BJ (cell line): ENCODE measurements at regions not wholly inside any gene's neighbourhood (a gene's known extent, or its start where the extent isn't known, plus 50 kb on each side); places are given as distances from the start of the nearest gene placed in this dataset.

Experiments
- CTCF ChIA-PET: fragments of 350-600 bp; formaldehyde crosslinking; extraction: SDS; loops from one replicate; lab custom pipeline; 2021; ENCODE audit warnings: antibody characterized with exemption, inconsistent platforms; lab: Yijun Ruan, JAX
- POLR2A ChIA-PET: fragments of 300-600 bp; sonication (Branson Sonifier 250); formaldehyde crosslinking; extraction: SDS; loops from one replicate; lab custom pipeline; 2021; ENCODE audit warnings: antibody characterized with exemption; lab: Charles Lee
- DNase-seq: peaks from one replicate; pipeline ENCODE4 v3.0.0-alpha.2; 2011; ENCODE audit warnings: low read depth
- H3K27me3 ChIP-seq: 2 replicates; pipeline ENCODE4 v1.6.0; 2011; ENCODE audit warnings: low read length; ENCODE audit not compliant: control insufficient read depth, insufficient read depth
- H3K36me3 ChIP-seq: 2 replicates; pipeline ENCODE4 v1.5.1; 2011; ENCODE audit warnings: low read length; ENCODE audit not compliant: control insufficient read depth, insufficient read depth
- H3K4me3 ChIP-seq: 2 replicates; pipeline ENCODE4 v1.5.1; 2011; ENCODE audit warnings: low read depth, mild to moderate bottlenecking, control low read depth, low read length
- CTCF ChIP-seq: IDR thresholded peaks from 2 replicates; pipeline ENCODE4 v1.5.1; 2011; ENCODE audit warnings: low read depth, mild to moderate bottlenecking, control low read depth, inconsistent platforms, low read length, moderate library complexity; ENCODE audit not compliant: insufficient read depth

GRCh38 chrX:33465137-33465536 lies 253.8 kb upstream of the DMD start:
- ChIA-PET POLR2A (no interaction called here), CTCF (no interaction called here)
- no peak for TF ChIP-seq CTCF
- no peaks in the 10 kb centered on the region for H3K27me3 ChIP-seq
- H3K4me3 ChIP-seq = no peak overlapping the region
- DNase-seq = no peak
- H3K36me3 ChIP-seq = no peaks in the 10 kb centered on the region

GRCh38 chrX:33457102-33457501 lies 245.8 kb upstream of the DMD start:
- ChIA-PET POLR2A (no interaction called here), CTCF (no interaction called here)
- Histone ChIP-seq H3K4me3 (no peak overlapping the region), H3K36me3 (no peaks in the 10 kb centered on the region), H3K27me3 (no peaks in the 10 kb centered on the region)
- no peak for TF ChIP-seq CTCF
- no peak for DNase-seq

- no peak for TF ChIP-seq CTCF
- ChIA-PET CTCF (no interaction called here), POLR2A (no interaction called here)
- DNase-seq = no peak
- Histone ChIP-seq H3K27me3 (no peaks in the 10 kb centered on the region), H3K36me3 (no peaks in the 10 kb centered on the region), H3K4me3 (no peak overlapping the region)
Observed at GRCh38 chrX:33447285-33447684, 235.9 kb upstream of the DMD start.

GRCh38 chrX:33434256-33435092 lies 223.1 kb upstream of the DMD start:
- DNase-seq = no peak
- Histone ChIP-seq H3K27me3 (no peaks in the 10 kb centered on the region), H3K36me3 (no peaks in the 10 kb centered on the region), H3K4me3 (no peak overlapping the region)
- peak; percentile 64 for TF ChIP-seq CTCF
- ChIA-PET CTCF (interaction anchor here (0.8 kb wide), 1 partner anchor 29 kb away, joined by 3 read pairs; no protein-coding TSS in a partner anchor), POLR2A (no interaction called here)

- H3K4me3 ChIP-seq = no peak overlapping the region
- POLR2A ChIA-PET = no interaction called here
- DNase-seq = no peak
- H3K27me3 ChIP-seq = no peaks in the 10 kb centered on the region
- CTCF ChIA-PET = no interaction called here
- no peaks in the 10 kb centered on the region for H3K36me3 ChIP-seq
- no peak for TF ChIP-seq CTCF
Observed at GRCh38 chrX:33416273-33416805, 205.0 kb upstream of the DMD start.
